HG03039 (cell line): ENCODE measurements at regions not wholly inside any gene's neighbourhood (a gene's known extent, or its start where the extent isn't known, plus 50 kb on each side); places are given as distances from the start of the nearest gene placed in this dataset.
"Not testable (repeated sequence)": the region's sequence is repeated elsewhere in the genome, so short reads cannot be mapped to it uniquely, and the experiment has no call there.

Experiments
- ATAC-seq: cut with Tn5 transposase; IDR thresholded peaks from one replicate; pipeline ENCODE4 v1.9.1; 2021; ENCODE audit warnings: mild to moderate bottlenecking, moderate library complexity; ENCODE audit not compliant: unreplicated experiment

DNA sequence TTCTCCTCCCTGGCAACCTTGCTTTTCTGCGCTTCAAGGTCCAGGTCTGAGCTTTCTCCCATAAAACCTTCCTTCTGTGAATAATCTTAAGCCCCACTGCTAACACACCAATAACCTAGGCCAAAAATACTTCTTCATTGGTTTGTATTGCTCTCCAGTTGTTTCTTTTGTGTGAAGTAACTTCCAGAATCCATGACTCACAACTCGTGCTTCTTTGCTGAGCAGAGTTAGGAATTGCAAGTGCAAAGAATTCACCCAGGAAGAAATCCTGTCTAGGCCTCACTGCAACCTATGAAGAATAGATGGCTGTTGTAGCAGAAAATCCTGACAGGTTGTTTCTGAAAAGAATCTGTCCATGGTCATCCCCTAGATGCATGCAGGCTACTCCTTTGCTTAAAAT, 295.7 kb downstream of the MED10 start:
- no peak for ATAC-seq

DNA sequence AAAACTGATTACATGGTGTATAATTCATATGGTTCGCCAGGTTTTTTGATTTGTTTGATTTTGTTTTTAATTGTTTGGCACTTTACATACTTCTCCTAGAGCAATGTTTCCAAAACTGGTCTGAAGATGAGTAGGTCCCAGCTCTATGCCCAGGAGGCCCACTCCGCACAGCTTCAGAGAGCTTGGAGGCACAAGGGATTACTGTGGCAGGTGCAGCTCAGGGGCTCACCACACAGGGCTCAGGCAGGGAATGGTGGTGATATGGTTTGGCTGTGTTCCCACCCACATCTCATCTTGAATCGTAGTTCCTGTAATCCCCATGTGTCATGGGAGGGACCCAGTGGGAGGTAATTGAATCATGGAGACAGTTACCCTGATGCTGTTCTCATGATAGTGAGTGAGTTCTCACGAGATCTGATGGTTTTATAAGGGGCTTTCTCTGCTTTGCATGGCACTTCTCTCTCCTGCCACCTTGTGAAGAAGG, 296.6 kb downstream of the MED10 start:
- ATAC-seq: no peak

DNA sequence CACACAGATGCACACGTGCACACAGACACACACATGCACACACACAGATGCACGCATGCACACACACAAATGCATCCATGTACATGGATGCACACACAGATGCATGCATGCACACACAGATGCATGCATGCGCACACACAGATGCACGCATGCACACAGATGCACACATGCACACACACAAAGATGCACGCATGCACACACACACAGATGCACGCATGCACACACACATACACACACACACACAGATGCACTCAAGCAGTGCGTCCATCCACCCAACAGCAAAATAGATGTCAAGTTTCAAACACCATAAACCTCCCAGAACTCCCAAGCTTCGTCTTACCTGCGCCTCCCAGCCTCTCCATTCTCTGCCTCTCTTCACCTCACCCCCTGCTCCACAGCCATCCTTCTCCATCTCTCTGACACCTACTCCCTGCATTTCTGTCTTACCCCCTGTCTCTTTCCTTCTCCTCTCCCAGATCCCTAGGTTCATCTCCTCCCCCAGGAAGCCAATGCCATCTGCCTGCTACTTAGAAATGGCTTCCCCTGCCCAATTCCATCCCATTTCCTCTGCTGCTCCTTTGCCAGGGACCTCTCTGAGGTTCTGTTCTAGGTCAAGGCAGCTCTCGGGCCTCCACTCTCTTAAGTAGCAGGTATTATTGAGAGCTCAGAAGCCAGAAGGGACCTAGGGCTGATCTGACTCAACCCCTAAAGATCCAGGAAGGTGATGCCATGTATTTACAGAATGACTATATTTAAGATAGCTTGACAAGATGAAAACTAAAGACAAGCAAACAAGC, 297.2 kb downstream of the MED10 start:
- ATAC-seq: no peak

DNA sequence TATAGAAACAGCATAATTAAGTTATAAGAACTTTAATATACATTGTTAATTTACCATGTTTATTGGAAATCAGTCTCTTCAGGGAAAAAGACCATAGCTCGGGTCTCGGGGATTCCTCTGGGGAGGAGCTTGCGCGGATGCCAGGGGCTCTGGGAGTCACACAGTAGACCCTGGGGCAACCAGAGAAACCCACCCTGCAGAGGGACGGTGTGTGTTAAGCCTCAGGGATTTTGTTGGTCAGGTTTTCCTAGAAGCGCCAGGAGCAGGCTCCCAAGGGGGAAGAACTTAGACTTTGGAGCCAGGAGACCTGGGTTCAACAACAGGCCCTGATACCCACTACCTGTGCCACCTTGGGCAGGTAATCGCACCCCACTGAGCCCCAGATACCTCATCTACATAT, 297.9 kb downstream of the MED10 start:
- no peak for ATAC-seq

DNA sequence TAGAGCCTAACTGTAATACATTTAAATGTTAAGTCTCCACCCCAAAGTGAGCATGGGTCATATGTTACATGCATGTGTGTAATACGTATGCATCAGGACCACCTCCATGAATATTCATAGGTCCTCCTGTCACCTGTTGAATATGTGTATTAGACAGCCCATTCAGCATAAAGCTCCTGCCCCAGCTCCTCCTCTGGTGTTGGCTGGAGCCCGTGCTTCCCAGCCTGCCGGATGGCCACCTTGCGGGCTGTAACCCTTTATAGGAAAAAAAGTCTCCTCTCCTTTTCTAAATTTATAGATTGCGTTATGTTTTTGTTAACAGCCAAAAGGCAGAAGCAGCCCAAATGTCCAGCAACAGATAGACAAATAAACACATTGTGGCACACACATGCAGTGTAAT, 299.5 kb downstream of the MED10 start:
- ATAC-seq: no peak

DNA sequence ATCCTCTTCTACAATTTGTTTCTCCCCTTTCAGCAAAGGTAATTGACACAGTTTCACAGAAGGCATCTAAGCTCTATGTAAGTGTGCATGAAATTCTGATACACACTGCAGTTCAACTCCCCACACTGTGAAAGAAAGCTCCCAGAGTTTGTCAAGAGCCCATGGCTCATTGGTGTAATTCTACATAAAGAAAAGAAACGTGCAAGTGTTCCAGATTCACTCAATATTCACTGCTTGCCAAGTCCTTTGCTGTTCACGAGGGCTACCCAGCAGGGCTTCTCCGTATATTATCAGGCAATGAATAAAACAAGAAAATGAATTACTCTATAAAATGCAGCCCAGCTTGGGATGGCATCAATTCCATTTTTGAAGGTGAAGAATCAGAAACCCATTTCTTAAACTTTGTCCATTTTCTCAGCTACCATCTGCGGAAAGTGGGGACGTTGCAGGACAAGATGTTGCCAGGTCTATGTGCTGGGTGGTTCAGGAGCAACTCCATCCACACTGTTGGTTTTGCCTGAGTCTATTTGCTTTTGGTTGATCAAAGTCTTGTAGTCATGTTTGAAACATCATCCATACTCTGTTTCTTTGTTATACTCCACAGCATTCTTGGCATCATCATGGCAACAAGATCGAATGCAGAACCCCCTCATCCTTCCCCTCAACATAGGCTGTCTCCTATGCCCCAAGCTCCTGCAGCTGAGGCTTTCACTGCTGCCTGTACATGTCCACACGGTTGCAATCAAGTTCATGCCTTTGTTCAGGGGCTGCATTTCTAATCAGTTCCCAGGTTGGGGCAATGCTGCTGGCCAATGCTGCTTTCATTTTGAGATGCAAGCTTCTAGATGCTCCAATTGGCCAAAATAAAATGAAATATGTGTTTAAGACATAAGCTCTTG, 301.8 kb downstream of the MED10 start:
- no peak for ATAC-seq

DNA sequence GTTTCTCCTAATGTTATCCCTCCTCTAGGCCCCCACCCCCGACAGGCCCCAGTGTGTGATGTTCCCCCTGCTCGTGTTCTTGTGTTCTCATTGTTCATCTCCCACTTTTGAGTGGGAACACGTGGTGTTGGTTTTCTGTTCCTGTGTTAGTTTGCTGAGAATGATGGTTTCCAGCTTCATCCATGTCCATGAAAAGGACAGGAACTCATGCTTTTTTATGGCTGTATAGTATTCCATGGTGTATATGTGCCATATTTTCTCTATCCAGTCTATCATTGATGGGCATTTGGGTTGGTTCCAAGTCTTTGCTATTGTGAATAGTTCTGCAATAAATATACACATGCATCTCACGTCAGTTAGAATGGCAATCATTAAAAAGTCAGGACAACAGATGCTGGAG, 305.9 kb downstream of the MED10 start:
- ATAC-seq: not testable (repeated sequence)

DNA sequence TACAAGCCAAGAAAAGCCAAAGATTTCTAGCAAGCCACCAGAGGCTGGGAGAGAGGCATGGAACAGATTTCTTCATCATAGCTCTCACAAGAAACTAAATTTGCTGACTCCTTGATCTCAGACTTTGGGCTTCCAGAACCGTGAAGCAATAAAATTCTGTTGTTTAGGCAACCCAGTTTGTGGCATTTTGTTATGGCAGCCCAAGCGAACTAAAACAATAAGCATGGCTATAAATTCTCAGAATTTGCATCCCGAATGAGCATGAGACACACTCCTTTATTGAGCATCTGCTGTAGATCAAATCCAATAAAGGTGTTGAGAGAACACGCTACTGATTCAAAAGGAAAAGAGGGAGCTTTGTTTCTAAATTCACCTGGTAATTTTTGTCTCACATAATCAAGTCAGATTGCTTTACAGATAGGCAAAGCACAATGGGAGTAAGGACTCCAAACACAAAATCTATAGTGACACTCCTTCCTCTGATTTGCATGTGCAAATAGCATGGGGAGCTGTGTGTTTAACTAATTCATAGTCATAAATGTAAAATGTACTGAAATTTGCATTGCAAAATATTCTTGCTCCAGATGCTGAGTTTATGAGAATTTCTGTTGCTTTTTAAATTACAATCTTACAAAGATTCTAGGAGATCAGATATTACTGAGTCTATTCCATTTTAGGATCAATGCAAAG, 308.7 kb downstream of the MED10 start:
- ATAC-seq: no peak

DNA sequence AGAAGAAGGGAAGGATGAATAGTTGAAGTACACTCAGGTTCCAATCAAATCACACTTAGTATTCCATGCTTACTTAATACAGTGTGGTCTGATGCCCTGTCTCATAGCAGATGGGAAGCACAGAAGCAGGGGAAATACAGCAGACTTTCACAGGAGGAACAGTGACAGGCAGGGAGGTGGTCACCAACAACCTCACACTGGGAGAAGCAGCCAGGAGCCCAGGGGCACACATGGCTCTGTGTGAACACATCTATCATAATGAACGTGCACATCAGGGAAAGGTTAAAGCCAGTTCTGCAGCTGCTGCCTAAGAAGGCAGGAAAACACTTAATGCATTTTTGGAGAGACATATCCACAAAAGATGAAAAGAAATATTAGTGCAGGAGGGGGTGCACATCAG, 312.3 kb downstream of the MED10 start:
- no peak for ATAC-seq

DNA sequence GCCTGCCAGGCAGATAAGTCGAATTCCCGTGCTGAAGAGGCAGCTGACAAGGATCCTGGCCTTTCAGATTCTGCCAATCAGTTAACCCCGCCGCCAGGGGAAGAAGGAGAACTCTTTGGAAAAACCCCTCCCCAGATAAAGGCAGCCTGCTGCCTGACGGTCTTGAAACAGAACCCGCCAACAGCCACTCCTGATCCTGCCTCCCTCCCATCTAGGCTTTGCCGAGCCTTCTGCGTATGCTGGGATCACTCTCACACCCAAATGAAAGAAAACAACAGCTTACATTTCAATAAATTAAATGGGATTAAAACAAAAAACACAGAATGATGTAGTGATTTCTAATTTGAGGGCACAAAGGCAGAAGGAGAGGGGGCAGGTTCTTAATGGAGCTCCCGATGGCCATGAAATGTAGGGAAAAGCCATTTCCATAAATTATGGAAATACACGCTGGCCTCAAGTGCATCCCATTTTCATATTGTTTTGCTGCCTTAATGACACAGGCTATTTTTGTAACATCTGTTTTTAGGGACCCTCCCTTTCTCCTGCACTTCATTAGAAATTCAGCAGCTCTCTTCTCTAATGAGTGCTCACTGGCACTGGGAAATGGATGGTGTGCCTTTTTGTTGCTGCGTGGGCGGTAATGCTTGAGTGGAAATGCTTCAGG, 319.1 kb downstream of the MED10 start:
- no peak for ATAC-seq

DNA sequence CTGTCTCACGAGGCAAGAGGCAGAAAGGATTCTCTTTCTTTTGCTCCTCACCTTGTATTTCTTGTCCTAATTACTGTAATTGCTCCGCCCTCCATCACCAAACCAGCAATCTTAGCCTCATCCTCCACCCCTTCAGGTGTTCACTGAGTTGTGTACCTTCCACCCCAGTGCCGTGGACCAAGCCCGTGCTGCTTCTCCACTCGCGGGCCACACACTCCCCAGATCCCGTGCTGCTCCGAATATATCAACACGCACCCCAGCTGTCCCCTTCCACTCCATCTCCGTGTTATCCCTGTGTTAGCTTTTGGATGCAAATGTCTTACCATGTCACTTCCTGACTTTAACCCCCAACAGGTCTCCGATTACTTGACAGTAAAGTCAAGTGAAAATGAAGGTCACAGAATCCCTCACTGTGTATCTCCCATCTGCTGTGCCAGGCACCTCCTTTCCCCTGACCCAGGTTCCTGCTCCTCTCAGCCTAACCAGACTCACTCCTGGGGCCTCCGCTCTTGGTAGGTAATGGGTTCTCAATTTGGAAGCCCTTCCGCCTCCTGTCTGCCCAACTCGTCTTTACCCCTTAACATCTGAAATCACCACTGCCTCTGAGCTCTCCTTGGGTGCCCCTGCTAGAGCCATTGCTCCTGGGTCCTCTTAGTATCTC, 320.2 kb downstream of the MED10 start:
- ATAC-seq: no peak

DNA sequence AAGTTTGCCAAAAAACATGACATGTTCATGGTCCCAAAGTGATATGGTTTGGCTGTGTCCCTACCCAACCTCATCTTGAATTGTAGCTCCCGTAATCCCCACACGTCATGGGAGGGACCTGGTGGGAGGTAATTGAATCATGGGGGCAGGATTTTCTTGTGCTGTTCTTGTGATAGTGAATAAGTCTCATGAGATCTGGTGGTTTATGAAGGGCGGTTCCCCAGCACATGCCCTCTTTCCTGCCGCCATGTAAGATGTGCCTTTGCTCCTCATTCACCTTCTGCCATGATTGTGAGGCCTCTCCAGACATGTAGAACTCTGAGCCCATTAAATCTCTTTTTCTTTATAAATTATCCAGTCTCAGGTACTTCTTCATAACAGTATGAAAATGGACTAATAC, 322.1 kb downstream of the MED10 start:
- no peak for ATAC-seq

DNA sequence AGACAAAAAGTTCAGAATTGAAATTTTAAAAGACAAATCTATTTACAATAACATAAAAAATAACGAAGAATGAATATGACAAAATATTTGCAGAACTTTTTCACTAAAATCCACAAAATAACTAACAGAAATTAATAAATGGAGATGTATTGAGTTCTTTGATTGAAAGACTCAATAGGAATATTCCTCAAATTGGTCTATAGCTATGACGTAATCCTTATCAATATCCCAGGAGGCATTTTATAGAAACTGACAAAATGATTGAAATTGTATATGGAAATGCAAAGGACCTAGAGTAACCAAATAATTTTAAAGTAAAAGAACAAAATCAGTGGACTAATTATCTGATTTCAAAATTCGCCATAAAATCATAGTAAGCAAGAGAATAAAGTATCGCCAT, 328.7 kb downstream of the MED10 start:
- no peak for ATAC-seq

DNA sequence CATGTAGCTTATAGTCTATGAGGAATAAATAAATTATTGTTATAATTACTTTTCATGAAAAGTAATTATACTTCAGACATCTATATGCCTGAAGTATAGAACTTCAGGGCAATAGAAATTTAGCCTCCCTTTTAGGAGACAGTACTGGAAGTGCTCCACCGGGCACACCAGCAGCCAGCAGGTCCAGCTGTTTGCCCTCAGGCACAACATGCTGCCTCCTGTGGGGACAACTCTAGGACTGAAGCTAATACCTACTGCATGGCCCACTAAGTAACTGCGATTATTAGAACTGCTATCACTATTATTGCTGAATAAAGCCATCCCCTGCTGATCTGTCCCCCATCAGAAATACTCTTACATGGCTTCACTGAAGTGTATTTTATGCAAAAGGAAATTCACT, 329.6 kb downstream of the MED10 start:
- no peak for ATAC-seq

DNA sequence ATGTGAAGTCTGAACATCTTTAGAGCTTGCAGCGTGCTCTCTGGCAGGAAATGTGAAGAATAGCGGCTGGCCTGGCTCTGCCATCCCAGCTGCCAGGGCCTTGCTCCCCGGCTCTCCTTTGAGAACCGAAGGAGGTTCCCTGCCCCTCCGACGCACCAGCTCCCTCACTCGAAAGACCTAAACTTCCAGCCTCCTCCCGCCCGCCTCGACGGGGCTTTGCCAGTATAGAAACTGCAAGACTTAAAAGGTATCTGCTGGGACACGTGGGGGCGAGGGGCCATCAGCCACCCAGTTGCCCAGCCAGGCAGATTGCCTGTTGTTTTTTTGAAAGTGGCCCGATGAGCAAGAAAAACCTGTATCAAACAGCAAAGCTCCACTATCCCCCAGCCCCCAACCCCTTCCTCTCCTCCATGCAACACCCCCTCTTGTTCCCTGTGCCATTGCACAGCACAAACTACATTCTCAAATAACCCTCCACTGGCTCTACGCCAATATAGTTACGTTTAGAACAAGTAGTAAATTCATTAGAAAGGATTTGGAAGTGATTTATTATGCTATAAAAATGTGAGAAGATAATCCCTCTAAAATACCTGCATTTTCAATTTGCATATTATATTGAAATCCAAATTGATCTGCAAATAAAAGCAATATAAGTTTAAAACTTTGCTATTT, 331.9 kb downstream of the MED10 start:
- no peak for ATAC-seq

DNA sequence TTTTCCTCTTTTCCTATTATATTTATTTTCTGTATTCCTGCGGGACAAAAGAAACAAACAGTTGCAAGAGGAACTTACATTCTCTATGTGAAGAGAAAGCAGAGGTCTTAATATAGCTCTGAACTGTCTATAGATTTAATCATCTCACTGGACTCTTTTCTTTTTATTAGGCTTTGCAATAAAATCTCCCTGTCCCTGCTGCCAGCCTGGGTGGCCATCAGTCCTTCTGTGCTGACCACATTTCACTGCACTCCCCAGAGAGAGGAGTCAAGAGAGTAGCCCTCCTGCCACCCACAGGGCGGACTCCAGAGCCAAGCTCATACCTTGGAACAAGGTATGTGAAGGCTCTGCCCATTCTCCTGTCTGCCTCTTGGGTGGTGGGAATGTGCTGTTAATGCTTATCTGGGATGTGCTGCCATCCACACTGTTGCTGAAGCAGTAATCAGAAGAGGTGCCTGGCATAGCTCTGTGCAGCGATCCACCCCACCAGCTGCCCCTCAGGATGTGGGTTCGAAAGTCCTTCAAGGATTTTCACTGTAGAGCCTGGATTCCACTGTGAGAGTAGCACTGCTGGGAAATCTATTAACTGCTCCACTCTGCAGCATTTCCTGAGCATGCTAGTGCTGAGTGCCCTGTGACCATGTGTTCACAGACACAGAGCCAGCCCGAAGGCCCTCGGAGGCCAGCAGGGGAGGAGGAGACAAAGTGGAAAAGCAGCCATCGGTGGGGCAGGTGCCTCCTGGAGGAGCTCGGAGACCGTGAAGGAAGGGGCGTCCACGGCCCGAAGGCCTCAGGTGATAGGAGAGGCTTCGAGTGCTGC, 334.6 kb downstream of the MED10 start:
- no peak for ATAC-seq

DNA sequence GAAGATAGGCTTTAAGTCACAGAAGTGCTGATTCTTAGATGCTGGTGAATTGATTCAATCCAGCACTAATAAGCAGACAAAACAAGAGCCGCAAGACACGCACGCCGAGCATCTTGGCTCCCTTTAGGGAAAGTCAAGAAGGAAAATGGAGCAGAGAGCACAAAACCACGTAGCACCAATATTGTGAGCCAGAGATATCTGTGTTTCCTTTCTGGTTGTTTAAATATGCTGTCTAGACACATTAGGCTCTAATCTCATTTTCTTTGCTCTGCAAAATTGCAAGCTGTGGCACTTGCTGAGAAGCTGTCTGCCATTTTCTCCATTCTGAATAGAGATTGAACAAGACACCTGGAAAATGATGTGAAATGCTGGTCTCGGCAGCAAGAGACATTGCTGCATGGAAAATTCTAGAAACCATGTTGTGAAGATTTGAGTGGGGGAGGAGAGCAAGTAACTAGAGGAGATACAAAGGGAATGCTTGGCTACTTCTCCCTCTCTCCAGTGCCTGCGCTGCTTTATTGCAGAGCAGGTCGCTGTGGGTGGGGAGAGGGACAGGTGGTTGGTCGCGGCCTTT, 336.3 kb downstream of the MED10 start:
- no peak for ATAC-seq

DNA sequence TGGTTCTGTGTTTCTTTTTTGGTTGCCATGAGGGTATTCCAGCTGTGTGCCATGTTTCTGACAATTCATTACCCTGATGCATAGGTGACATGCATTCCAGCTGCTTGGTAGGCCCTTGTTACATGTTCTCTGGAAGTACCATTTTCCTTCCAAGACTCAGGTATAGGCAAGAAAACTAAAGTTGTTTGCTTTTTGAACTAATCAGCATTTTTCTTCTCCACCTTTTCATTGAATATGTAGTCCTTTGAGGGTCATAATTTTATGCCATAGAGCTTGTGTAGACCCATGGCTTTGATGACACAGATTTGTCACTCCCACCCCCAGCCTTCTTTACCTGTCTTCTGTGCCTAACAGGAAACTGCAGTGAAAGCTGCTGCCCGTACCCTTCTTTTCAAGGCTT, 339.2 kb downstream of the MED10 start:
- no peak for ATAC-seq

DNA sequence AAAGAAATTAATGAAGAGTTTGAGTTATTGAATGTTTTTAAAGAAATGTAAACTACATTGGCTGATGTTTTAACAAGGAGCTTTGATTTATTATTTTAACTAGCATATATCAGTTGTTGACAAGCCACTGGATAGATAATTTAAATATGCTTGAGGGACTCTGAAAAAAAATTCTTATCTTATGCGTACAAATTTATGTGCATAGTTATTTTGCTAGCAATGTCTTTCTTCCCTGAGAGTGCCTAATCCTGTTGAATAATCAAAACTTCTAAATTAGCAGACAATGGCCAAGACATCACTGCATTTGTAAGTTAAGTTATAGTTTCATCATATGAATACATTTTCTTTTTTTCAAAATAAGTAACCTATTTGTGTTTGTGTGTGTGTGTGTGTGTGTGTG, 342.3 kb downstream of the MED10 start:
- no peak for ATAC-seq
